ENCODE measurements at regions not wholly inside any gene's neighbourhood (a gene's known extent, or its start where the extent isn't known, plus 50 kb on each side); places are given as distances from the start of the nearest gene placed in this dataset.
"Not testable (repeated sequence)": the region's sequence is repeated elsewhere in the genome, so short reads cannot be mapped to it uniquely, and the experiment has no call there.

GRCh38 chr2:136715146-136715545 lies 50.2 kb upstream of the THSD7B start:
- no peak for DNase-seq
- in situ Hi-C loops (cut with HindIII; ENCODE audit: low pct_ligation_motif_present, low pct_unique_long_range_greater_than_20kb, low sequenced_read_pairs), result no loop called here

- in situ Hi-C loops (cut with HindIII; ENCODE audit: low pct_ligation_motif_present, low pct_unique_long_range_greater_than_20kb, low sequenced_read_pairs), result no loop called here
Observed at GRCh38 chr2:136714452-136714951, 50.8 kb upstream of the THSD7B start.

GRCh38 chr2:136713739-136714138 lies 51.6 kb upstream of the THSD7B start:
- DNase-seq, result no peak
- in situ Hi-C loops (cut with HindIII; ENCODE audit: low pct_ligation_motif_present, low pct_unique_long_range_greater_than_20kb, low sequenced_read_pairs), result no loop called here

More at GRCh38 chr2:136714452-136714951, 50.8 kb upstream of the THSD7B start:
- no peak for DNase-seq

- in situ Hi-C loops (cut with HindIII; ENCODE audit: low pct_ligation_motif_present, low pct_unique_long_range_greater_than_20kb, low sequenced_read_pairs), result no loop called here
- no peak for DNase-seq
Observed at GRCh38 chr2:136705336-136705735, 60.0 kb upstream of the THSD7B start.

GRCh38 chr2:136703214-136703613 lies 62.1 kb upstream of the THSD7B start:
- no peak for DNase-seq
- in situ Hi-C loops (cut with HindIII; ENCODE audit: low pct_ligation_motif_present, low pct_unique_long_range_greater_than_20kb, low sequenced_read_pairs), result no loop called here

- no peak for DNase-seq
- in situ Hi-C loops (cut with HindIII; ENCODE audit: low pct_ligation_motif_present, low pct_unique_long_range_greater_than_20kb, low sequenced_read_pairs), result no loop called here
Observed at GRCh38 chr2:136696438-136696837, 68.9 kb upstream of the THSD7B start.

DNA sequence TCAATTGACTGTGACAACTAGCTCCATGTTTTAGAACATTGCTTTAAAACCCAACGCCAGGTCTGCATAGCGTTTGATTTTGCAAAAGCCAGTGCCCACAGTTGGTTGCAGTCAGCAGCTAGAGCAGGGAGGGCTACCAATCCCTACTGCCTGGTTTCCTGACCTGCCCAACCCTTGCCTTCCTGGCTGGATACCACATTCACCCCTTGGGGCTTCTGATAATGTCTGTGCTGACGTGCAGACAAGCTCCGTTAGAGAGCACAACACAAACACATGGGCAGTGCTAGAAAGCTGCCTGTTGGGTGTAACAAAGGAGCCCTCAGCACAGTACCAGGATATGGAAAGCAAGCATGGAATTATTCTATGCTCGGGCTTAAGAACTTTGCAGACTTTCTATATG lies 71.4 kb upstream of the THSD7B start:
- DNase-seq, result no peak
- in situ Hi-C loops (cut with HindIII; ENCODE audit: low pct_ligation_motif_present, low pct_unique_long_range_greater_than_20kb, low sequenced_read_pairs), result no loop called here

DNA sequence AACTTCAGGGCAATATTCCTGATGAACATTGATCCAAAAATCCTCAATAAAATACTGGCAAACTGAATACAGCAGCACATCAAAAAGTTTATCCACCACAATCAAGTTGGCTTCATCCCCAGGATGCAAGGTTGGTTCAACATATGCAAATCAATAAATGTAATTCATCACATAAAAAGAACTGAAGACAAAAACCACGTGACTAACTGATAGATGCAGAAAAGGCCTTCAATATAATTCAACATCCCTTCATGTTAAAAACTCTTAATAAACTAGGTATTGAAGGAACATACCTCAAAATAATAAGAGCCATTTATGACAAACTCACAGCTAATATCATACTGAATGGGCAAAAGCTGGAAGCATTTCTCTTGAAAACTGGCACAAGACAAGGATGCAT lies 85.3 kb upstream of the THSD7B start:
- in situ Hi-C loops (cut with HindIII; ENCODE audit: low pct_ligation_motif_present, low pct_unique_long_range_greater_than_20kb, low sequenced_read_pairs); DNase-seq: not testable (repeated sequence)

DNA sequence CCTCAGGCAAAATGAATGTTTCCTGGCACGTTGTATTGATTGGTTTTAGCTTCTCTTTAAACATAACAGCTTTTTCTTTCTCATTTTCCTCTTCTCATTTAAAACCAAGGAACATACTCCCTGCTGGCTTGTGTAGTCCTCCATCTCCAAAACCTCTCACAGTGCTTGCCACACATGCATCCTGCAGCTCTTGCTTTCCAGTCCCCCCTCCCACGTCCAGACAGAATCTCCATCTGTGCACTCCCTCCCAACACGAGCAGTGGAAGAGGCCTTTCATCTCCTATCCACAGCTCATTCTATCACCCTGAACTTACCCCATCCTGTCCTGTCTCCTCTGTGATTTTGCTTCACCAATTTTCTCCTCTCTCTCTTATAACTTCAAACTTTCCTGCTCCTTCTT lies 99.6 kb upstream of the THSD7B start:
- DNase-seq, result no peak
- in situ Hi-C loops (cut with HindIII; ENCODE audit: low pct_ligation_motif_present, low pct_unique_long_range_greater_than_20kb, low sequenced_read_pairs), result no loop called here

GRCh38 chr2:136664713-136665405 lies 100.5 kb upstream of the THSD7B start:
- in situ Hi-C loops (cut with HindIII; ENCODE audit: low pct_ligation_motif_present, low pct_unique_long_range_greater_than_20kb, low sequenced_read_pairs), result no loop called here
- DNase-seq, result no peak

GRCh38 chr2:136658201-136658600 lies 107.1 kb upstream of the THSD7B start:
- DNase-seq, result no peak
- in situ Hi-C loops (cut with HindIII; ENCODE audit: low pct_ligation_motif_present, low pct_unique_long_range_greater_than_20kb, low sequenced_read_pairs), result no loop called here

DNA sequence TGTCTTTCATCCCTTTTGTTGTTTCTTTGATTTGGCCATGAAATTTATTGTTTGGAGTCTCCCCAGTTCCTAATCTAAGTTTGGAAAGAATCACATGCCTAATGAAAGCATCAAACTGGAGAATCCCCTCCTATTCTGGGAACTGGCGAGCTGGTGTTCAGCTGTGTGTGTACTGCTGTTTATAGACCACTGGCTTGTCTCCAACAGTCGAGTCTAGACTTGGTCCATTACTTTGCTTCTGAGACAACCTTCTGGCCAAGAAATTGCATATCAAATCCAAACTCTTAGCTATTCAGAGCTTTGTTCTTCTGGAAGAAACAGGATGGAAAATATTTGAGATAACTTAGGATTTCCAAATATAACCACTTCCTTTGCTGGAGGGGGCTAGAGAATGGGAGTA lies 111.5 kb upstream of the THSD7B start:
- in situ Hi-C loops (cut with HindIII; ENCODE audit: low pct_ligation_motif_present, low pct_unique_long_range_greater_than_20kb, low sequenced_read_pairs), result no loop called here
- no peak for DNase-seq

DNA sequence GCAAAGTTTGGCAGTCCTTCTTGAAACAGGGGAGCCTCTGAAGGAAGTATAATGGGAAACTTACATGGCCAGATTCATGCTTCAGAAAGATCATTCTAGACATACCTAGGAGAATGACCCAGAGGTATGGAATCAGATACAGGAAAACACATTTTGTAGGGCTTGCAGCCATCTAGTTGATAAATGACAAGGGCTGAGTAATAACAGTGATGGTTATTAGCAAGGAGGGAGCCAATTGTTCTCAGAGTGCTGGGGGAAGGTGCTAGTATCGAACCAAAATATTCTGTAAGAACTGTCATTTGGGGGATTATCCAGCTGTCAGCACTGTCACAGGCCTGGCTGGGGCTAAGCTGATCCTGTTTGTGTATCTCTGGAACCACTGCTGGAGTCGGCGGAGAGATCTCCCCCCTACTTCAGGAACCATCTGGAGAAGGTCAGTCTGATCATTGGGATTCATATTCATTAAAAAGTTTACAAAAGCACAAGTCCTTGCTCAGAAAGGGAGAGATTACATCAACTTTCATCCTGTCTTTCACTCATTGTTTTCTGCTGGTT lies 113.8 kb upstream of the THSD7B start:
- no peak for DNase-seq
- in situ Hi-C loops (cut with HindIII; ENCODE audit: low pct_ligation_motif_present, low pct_unique_long_range_greater_than_20kb, low sequenced_read_pairs), result no loop called here

DNA sequence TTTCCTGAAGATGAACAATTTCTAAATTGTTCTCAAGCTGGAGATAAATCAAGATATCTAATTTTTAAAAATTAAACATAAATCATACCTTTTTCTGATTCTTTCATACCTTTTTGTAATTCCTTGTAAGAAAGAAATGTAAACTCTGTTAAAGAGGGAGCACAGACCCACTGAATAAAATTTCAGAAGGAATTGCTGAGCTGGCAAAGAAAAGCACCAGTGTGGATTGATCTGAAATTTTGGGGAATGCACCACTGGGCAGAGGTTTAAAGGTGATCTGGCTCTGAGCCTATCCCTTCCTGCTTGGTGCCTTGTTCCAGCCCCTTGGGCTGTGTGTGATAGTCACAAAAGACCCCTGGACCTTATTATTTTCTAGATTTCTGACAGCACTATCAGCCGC lies 118.3 kb upstream of the THSD7B start:
- in situ Hi-C loops (cut with HindIII; ENCODE audit: low pct_ligation_motif_present, low pct_unique_long_range_greater_than_20kb, low sequenced_read_pairs), result no loop called here

DNA sequence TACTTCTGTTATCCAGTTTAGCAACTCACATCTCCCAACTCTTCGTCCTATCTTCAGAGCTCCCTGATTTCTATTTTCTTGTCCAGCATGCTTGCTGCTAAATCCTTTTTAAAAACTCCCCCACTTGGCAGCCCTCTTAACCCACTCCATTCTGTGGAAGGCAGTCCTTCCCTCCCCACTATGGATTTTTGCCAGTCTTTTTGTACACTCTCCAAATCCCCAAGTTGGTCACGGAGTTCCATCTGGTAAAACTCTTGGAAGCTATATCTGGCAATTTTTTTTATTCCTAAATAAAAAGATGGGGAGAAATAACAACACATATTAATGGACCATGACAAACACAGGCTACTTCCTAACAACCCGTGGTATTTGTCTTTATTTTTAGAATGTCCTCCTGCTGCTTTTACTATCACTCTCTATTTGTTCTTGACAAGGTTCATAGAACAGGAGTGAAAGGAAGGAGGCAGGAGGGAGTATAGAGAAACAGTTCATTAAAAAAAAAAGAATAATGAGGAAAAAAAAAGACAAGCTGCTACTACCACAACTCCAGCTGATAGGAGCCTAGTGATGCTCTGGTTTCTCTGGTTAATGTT lies 120.0 kb upstream of the THSD7B start:
- DNase-seq, result no peak
- in situ Hi-C loops (cut with HindIII; ENCODE audit: low pct_ligation_motif_present, low pct_unique_long_range_greater_than_20kb, low sequenced_read_pairs), result no loop called here

More for the DNA sequence above, 118.3 kb upstream of the THSD7B start:
- no peak for DNase-seq

DNA sequence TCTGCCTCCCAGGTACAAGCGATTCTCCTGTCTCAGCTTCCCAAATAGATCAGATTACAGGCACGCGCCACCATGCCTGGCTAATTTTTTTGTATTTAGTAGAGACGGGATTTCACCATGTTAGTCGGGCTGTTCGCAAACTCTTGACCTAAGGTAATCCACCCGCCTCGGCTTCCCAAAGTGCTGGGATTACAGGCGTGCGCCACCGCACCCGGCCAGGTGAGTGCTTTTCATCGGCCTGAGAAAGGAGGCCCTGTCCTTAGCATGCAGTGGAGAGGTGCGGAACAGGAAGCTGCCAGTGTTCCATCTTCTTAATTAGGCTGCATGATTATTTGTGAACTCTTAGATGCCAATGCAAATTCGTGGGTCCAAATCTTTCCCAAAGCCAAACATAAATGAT lies 125.7 kb upstream of the THSD7B start:
- no peak for DNase-seq
- in situ Hi-C loops (cut with HindIII; ENCODE audit: low pct_ligation_motif_present, low pct_unique_long_range_greater_than_20kb, low sequenced_read_pairs), result no loop called here

DNA sequence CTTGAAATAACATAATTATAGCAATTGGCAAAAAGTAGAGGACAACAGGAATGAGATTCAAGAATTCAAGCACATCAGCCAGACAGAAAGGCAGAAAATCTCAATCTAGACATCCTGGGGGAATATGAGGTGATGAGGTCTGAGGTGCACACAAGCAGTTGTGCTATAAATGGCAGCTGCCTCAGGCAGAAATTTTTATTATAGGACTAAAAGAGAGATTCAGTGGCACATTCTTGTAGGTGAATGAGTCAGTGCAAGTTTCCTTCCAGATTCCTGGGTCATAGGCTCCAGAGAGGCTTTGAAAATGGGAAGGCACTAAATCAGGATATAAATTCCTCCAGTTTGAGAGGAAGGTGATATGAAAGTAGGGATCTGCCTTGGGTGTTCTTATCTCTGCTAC lies 127.2 kb upstream of the THSD7B start:
- no peak for DNase-seq
- in situ Hi-C loops (cut with HindIII; ENCODE audit: low pct_ligation_motif_present, low pct_unique_long_range_greater_than_20kb, low sequenced_read_pairs), result no loop called here

GRCh38 chr2:136637402-136637801 lies 127.9 kb upstream of the THSD7B start:
- DNase-seq, result no peak
- in situ Hi-C loops (cut with HindIII; ENCODE audit: low pct_ligation_motif_present, low pct_unique_long_range_greater_than_20kb, low sequenced_read_pairs), result no loop called here

GRCh38 chr2:136628490-136628889 lies 136.9 kb upstream of the THSD7B start:
- in situ Hi-C loops (cut with HindIII; ENCODE audit: low pct_ligation_motif_present, low pct_unique_long_range_greater_than_20kb, low sequenced_read_pairs), result no loop called here
- no peak for DNase-seq

DNA sequence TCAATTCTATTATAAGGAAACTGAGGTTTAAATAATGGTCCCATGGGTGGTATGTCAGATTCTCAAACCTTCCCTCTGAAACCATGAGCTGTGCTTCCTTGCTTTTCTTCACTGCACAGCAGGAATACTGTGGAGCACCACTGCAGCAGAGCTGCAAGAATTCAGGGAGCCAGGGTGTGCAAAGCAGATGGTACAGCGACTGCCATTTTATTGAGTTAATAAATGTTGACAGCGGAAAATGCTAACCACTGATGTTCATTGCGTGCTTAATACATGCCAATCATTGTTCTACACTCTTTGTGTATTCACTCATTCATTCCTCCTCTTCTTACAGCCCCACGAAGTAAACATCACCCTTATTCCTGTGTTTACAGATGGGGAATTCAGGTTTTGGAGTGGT lies 152.2 kb upstream of the THSD7B start:
- DNase-seq, result no peak
- in situ Hi-C loops (cut with HindIII; ENCODE audit: low pct_ligation_motif_present, low pct_unique_long_range_greater_than_20kb, low sequenced_read_pairs), result no loop called here
